Medulla oblongata (tissue), 1 donor: ENCODE measurements at regions not wholly inside any gene's neighbourhood (a gene's known extent, or its start where the extent isn't known, plus 50 kb on each side); places are given as distances from the start of the nearest gene placed in this dataset.
"Not testable (repeated sequence)": the region's sequence is repeated elsewhere in the genome, so short reads cannot be mapped to it uniquely, and the experiment has no call there.

Experiments
- DNase-seq: peaks from one replicate; pipeline ENCODE4 v3.0.0-alpha.2; 2015; ENCODE audit errors: extremely low spot score

DNA sequence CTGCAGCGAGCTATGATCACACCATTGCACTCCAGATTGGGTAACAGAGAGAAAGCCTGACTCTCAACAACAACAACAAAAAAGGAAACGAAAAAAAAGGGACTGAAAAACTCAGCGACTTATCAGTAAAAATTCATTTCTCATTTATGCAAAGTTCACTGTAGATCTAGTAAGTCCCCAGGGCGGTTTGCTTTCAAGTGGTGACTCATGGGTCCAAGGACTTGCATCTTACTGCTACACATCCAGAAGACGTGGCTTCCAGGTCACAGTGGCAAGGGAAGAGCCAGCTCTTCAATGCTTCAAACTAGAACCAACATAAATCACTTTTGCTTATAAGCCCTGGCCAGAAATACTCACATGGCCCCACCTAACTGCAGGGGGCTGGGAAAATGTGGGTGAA lies 178.3 kb upstream of the AUTS2 start:
- DNase-seq = no peak

DNA sequence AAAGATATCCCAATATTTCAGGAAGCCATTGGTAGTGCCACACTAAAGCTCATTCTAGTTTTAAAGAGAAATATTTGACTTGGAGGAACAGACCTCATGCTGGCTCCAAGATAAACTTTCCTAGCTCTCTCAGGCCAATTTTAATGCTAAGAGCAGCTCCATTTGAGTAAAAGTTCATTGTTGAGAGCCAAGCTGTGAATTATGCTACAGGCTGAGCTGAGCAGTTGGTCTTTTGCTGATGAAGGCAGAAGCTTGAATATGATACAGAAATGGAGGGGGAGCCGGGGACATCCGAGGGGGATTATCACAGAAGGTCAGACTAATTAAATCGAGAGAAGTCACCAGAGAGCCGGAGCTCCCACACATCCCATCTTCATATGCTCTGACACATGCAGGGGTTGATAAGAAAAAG lies 175.7 kb upstream of the AUTS2 start:
- DNase-seq = no peak

DNA sequence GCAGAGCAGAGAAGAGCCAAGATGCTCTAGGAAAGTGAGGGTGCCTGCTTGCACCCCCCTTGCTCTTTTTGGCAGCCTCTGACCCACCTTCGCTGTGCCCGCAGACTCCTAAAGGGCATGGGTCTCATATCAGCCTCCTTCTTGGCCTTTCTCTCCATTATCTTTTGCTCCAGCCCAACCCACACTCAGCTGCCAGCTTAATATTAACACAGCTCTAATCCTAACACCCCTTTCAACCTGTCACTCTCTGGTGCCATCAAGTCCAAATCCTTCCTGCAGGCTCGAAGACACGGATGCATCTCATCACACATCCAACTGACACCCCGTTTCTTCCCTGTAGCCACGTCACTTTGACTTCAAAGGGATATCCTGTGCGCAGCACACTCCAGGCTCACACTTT lies 171.6 kb upstream of the AUTS2 start:
- DNase-seq = no peak

DNA sequence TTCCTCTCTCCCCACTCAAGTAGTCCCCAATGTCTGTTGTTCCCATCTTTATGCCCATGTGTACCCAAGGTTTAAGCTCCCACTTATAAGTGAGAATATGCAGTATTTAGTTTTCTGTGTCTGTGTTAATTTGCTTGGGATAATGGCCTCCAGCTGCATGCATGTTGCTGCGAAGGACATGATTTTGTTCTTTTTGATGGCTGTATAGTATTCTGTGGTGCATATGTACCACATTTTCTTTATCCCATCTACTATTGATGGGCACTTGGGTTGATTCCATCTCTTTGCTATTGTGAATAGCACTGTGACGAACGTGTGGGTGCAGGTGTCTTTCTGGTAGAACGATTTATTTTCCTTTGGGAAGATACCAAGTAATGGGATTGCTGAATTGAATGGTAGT lies 170.2 kb upstream of the AUTS2 start:
- DNase-seq = no peak

DNA sequence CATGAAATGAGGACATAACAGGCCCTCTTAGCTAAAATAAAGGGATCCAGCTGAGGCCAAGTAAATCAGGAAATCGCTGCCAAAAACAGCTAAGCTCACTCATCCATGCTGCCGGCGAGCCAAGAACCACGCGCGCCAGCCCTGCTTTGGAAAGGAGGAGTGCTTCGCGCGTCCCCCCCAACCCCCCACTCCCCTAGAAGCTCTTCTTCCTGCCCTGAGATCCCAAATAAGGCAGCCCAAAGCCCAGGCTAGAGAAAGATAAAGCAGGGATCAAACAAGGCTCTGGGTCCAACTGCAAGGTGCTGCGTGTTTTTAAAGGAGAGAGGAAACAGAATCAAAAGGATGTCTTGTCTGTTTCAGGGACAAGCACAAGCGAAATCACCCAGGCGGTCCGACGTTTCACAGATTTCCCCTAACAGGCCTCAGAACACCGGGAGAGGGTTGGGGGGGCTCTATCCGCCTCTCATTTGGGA lies 168.3 kb upstream of the AUTS2 start:
- DNase-seq = peak; percentile 60

DNA sequence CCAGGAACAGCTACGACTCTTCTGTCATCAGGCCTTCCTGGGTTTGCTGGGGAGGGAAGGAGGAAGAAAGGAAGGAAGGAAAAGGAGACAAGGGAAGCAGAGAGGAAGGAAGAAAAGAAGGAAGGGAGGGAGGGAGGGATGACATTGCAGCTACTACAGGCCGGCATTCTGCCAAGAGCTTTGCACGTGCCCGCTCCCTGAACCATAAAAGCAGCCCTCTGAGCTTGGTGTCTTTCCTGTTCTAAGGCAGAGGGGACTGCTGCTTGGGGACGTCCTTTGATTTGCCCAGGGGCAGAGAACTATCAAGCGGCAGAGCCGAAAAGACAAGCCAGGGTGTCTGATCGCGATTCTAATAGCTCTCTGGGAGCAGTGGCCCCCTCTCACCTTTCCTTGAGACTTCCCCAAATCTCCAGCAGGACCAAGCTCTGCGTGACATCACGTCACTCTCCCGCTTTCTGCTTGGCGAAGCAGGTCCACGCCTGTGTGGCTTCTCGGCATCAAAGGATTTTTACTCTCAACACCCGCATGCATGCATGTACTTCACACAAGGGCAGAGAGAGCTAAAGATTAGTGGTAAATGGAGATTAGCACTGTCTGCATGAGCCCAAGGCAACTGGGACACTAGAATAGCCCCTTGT lies 167.8 kb upstream of the AUTS2 start:
- DNase-seq = peak; percentile 7

DNA sequence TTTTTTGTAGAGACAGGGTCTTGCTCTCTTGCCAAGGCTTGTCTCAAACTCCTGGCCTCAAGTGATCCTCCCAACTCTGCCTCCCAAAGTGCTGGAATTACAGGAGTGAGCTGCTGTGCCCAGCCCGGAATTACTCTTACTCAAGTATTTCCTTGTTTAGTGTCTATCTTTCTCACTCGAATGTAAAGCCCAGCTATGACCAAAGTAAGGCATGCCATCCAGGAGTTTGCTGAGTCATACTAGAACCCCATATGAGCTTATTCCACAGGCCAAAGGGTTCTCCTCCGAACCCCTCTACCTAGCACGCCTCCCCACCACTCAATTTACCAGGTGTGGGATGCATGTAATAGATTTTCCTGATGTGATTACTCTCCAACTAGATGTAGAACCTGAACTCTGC lies 166.6 kb upstream of the AUTS2 start:
- DNase-seq = no peak

DNA sequence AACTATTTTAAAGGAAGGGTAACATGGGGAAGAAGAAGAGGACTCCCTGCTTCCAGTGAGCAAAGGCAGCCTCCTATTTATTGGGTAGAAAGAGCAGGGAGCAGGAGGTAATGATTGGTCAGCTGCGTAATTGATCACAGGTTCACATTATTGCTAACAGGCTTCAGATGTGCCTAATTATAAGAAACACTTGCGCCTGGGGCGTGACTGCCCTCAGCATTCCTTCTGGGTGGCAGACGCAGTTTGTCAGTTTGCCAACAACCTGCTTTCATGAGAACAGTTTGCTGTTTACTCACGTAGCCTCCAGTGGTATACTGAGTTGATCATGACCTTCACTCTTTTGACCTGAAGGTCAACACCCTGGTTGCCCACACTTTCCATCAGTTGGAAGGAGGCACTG lies 166.0 kb upstream of the AUTS2 start:
- DNase-seq = not testable (repeated sequence)

DNA sequence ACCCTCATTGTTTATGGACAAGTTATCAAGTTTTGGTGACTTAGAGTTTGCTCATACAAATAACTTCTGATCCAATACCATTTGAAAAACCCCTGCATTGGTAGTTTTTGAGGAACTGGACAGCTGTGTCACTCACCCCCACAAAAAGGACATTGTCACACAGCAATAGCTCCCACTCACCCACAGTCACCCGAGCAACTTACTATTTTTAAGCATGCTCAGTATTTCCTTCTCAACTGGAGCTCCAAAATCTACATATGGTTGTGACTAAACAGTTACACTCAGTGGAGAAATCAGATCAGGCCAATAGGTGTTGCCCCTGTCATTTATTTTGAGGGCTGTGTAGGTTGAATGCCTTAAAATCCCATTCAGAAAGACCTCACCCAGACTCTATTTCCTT lies 165.2 kb upstream of the AUTS2 start:
- no peak for DNase-seq

DNA sequence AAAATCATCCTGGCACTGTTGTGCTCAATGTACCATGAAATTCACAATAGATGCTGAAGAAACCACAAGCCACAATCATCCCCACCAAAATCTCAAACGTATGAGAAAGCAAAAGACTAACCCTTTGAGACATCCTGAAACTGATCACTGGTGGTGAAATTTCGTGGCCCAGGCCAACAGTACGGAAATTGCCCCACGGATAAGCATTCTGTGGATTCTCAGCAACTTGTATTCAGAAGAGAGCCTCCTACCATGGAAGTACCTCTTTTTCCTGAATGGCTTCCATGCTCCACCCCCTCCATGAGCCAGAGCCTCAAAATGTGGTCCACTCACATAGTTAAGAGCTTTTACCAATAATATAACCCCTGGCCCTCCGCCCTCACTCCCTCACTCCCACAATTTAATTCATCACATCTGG lies 163.9 kb upstream of the AUTS2 start:
- DNase-seq = no peak

DNA sequence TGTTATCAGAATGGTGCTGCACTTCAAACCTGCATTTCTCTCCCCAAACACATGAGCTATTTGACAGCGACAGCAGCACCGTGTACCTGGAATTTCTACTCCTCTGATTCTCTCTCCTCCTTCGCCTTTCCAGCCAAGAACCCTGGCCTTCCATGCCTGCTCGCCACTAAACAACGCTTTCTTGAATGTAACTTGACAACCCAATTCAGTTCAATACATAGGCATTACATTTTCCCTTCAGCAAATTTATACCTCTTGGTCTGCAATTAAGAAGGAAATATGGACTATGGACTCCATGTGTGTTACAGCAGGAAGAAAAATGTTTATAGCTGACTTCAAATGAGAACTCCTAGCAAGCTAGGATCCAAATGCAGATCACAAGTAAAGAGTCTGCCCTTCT lies 162.6 kb upstream of the AUTS2 start:
- no peak for DNase-seq

DNA sequence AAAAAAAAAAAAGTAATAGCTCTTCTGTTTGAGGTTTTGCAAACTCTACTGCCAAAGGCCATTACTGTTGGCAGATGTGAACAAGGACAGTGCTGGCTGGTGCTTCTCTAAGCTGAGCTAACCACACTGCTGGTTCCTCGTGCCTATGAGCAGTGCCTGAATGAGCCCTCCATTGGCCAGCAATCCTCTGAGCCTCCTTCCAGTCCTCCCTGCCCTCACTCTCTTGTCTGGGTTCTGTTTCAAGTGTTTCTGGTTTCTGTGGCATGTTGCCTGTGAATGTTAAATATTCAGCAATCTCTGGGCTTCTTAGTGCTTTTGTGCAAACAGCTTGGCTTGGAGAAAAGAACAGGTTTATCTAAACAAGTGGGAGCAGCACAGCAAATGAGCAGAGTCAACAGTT lies 161.3 kb upstream of the AUTS2 start:
- peak; percentile 27 for DNase-seq

DNA sequence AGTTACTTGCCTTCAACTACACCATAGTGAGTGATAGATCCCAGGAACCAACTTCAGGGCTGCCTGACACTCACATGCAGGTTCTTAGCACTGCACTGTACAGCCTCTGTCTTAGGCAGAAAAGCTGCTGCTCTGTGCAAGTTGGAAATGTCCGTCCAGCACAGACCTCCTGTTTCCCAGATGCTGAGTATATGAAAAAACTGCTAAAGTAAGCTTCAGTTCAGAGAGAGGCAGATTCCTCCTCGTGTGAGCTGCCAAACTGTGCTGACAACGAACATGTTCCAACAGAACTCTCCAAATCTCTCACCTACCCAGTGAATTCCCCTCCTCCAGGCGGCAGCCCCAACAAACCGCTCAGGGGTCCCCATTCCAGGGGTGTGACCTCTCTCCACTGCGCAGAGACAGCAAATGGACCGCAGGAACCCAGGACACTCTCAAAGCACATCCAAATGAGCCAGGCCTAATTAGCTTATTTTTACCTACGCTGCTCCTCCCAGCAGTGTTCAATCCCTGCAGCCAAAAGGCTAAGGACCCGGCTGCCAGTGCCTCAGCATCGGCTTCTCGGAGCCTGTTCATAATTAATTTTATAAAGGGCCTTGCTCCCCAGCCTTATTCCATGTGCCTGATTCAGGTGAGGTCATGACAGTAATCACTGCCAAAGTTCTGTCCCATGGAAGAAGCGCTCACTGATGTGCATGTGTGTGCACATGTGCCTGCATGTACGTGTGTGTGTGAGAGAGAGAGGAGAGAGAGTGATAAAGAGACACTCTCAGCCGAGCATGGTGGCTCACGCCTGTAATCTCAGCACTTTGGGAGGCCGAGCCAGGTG lies 159.5 kb upstream of the AUTS2 start:
- DNase-seq = no peak

DNA sequence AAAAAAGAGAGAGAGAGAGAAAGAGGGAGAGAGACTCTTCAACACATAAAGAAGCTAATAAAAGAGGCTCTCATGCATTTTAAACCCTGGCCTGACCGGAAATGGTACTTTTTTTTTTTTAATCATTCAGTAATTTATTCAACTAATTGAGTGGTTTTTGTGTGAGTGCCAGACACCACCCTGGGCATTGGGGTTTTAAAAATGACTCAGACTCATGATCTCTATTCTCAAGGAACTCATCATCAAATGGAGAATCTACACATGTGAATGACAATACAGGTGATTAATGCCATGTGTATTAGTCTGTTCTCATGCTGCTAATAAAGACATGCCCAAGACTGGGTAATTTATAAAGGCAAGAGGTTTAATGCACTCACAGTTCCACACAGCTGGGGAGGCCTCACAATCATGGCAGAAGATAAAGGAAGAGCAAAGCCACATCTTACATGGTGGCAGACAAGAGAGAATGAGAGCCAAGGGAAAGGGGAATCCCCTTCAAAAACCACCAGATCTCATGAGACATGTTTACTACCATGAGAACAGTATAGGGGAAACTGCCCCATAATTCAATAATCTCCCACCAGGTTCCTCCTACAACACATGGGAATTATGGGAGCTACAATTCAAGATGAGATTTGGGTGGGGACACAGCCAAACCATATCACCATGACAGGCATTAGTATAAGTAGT lies 158.5 kb upstream of the AUTS2 start:
- DNase-seq = no peak

DNA sequence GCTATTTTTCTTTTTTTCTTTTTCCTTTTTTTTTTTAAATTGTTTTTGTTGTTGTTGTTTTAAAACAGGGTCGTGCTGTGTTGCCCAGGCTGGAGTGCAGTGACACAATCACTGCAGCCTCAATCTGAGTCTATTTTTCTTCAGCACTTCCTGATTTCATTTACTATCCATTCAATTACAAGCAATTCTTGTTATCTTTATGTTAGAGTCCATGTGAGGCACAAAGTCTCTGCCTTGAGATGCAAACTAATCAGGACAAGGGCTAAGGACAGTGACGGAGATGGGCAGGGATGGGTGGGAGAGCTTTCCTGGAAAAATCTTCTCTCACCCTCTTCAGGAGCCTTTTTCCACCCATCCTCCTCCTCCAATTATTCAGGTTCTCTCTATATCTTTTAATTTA lies 157.3 kb upstream of the AUTS2 start:
- DNase-seq = no peak

DNA sequence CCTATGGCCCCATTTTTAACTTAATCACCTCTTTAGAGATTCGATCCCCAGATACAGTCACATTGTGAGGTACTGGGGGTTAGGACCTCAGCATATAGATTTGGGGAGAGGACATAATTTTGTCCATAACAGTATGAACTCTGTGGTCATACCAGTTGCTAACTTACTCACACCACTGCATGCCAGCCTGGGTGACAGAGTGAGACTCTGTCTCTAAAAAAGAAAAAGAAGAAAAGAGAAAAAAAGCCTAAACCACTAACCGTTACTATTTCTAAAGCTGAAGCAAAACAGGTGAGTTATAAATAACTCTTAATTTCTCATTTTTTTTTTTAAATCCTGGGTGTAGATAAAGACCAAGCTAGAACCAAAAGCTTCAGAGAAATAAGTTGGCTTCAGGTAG lies 155.1 kb upstream of the AUTS2 start:
- DNase-seq = no peak

DNA sequence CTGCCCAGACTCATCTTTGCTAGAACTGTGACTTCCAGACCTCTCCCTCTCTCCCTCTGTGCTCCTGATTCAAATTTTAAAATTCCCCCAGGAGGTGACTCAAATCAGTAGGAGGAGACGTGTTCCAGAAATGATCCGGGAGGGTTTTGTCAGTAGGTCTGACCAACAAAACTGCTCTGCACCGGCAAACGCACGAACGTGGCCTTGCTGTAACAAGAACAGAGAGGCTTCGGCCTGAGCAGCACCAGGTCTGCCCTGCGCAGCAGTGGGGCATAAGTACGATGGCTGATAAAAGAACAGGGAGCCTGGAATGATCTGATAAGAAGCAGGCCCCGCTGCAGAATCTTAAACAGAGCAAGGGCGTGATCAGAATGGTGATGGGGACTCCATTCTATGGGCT lies 152.7 kb upstream of the AUTS2 start:
- DNase-seq = no peak

DNA sequence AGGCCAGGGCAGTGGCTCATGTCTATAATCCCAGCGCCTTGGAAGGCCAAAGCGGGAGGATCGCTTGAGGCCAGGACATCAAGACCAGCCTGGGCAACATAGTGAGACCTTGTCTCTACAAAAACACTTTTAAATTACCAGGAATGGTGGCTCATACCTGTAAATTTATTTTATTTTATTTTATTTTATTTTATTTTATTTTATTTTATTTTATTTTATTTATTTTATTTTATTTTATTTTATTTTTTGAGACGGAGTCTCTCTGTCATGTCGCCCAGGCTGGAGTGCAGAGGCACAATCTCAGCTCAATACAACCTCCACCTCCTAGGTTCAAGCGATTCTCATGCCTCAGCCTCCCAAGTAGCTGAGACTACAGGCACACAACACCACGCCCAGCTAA lies 152.1 kb upstream of the AUTS2 start:
- not testable (repeated sequence) for DNase-seq

DNA sequence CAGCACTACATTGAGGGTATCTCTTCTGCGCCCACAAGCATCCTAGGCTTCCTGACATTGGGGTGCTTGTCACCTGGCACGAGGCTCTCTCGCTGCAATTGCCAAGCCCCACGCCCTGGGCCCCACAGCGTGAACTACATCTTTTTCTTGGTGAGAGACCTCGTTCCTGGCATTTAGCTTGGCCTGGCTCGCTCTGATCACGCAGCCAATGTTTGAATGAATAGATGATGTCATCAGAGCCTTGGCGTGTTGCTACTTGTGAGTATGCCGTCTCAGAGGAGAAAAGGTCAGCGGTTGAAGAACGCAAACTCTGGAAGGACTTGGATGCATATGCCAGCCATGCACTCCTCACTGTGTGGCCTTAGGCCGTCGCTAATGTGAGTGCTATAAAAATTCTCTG lies 150.2 kb upstream of the AUTS2 start:
- no peak for DNase-seq

DNA sequence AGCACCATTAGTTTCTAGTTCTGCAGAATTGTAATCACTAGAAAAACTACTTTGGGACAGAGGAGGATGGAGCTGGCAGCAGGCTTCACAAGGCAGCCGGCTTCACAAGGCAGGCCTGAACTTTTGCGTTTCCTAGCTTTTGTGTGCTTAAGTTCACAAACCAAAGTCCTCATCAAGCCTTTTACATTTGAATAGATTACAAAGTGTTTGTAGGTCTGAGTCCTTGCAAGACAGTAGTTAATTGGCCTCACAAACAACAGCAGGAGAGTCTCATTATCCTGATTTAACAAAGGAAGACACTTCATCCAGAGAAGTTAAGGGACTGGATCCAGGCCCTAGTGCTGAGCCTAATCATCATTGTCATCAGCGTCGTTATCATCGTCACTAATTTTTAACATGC lies 147.8 kb upstream of the AUTS2 start:
- no peak for DNase-seq

DNA sequence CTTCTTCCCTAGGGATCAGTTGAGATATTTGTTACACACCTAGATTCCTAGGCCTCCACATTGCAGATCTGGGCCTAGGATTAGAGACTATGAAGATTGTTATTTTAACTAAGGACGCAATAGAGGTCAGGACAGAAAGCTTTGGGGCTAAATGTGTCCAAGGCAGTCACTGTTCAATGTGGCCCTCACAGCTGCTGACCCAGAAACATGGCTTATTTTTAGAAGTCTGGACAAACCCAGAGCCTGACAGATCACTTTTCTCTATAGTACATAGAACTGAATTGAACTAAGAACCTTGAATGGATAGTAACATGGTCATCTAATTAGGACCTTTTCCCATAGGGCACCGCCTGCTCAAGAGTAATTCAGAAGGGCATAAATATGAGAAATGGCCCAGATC lies 146.6 kb upstream of the AUTS2 start:
- DNase-seq = no peak

DNA sequence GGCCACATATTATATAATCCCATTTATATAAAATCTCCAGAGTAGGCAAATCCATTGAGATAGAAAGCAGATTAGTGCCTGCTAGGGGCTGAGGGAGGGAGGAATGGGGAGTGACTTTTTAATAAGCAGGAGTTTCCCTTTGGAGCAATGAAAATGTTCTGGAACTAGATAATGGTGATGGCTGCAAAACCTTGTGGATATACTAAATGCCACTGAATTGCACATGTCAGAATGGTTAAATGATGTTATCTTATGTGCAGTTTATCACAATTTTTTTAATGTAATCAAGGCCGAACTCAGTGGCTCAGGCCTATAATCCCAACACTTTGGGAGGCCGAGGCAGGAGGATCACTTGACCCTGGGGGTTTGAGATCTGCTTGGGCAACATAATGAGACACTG lies 145.5 kb upstream of the AUTS2 start:
- no peak for DNase-seq
